Activated gamma-delta T cell treated with anti-CD3 and anti-CD28 coated beads, Interleukin-2, amount 50 U/mL, for 16 hours (primary cell): ENCODE measurements at regions not wholly inside any gene's neighbourhood (a gene's known extent, or its start where the extent isn't known, plus 50 kb on each side); places are given as distances from the start of the nearest gene placed in this dataset.
"Not testable (repeated sequence)": the region's sequence is repeated elsewhere in the genome, so short reads cannot be mapped to it uniquely, and the experiment has no call there.

Source experiments
- DNase-seq: peaks from one replicate; pipeline ENCODE4 v3.0.0-alpha.2; 2020; ENCODE audit warnings: low read depth

DNA sequence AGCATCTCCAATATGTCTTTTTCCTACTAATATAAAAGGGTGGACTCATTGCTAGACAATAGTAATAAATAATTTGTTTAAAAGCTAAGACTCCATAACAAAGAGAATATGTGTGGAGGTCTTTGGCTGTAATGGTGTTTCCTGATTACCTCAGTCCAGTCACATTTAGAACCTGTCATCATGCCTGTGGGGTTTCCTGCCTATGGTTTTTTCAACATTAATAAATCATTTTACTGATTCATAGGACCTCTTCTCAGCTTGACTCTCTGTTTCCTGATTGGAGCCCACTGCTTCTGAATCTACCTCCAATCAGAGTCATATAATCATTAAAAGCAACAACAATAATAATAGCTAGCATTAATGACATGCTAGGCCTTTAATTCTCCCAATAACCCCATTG lies 52.4 kb upstream of the GNAI1 start:
- DNase-seq = no peak

DNA sequence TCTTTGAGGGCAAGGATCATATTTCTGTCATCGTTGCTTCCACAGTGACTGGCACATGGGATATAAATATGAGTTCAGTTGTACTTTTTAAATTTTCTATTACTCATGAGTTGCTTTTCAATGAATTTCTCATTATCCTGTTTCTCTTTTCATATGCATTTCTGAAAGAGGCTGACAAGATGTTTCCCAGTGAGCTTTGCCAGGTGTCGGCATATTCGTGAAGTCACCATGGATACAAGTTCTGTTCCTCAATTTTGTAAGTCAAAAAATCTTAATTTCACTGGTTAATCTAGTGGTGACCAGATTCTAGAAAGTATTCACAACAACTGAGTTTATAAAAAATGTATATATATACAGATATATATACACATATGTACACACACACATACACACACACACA lies 55.7 kb upstream of the GNAI1 start:
- DNase-seq = no peak

- no peak for DNase-seq
Measured at GRCh38 chr7:80078159-80078731, 56.4 kb upstream of the GNAI1 start.

DNA sequence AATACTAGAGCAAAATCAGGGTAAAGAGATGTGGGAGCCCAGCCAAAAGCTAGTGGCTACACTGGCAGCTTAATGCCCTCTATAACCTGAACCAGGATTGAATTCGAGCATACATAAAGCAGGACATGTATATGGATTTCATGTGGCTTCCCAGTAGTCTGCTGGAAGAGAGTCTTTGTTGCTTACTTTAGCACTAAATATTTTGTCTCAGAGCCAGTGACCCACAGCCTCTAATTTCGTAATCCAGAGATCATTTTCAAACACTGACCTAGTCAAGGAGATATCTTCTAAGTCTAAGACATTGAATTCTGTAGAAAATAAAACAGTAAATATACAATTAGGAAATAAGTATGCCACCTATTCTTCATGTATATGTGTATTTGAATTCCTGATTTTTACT lies 64.2 kb upstream of the GNAI1 start:
- DNase-seq = no peak

DNA sequence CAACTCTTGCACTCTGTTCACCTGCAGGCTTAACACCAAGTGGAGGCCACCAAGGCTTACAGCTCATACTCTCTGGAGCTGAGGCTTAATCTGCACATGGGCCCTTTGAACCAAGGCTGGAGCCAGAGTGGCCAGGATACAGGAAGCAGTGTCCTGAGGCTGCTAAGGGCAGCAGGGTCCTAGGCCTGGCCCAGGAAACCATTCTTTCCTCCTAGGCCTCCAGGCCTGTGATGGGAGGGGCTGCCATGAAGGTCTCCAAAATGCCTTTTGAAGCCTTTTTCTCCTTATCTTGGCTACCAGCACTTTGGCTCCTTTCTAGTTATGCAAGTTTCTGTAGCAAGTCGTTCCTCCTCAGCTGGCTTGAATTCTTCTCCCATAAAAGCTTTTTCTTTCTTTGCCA lies 68.0 kb upstream of the GNAI1 start:
- no peak for DNase-seq

- no peak for DNase-seq
Measured at GRCh38 chr7:80063834-80064233, 70.8 kb upstream of the GNAI1 start.

DNA sequence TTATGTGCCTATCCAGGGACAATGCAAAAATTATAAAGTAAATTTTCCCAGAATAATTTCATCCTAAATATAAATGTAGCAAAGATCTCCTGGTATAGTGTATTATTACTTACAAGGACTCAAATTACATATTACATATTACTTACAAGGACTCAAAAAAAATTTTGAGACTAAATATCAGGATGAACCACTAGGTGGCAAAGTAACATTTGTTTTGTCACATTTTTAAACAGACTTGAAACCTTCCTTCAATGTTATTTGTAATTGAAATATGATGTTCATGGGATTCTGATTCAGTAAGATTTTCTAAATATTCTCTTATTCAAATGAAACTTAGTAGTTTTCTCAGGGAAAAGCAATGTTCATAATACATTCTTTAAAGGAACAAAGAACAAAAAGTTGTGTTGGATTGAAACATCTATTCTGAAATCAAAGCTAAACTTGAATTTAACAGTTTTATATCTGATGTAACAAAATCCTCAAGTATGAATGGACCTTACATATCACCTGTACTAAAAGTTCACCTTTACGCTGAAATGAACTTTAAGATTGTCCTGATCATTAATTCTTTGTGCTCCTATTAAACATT lies 74.3 kb upstream of the GNAI1 start:
- DNase-seq = no peak

DNA sequence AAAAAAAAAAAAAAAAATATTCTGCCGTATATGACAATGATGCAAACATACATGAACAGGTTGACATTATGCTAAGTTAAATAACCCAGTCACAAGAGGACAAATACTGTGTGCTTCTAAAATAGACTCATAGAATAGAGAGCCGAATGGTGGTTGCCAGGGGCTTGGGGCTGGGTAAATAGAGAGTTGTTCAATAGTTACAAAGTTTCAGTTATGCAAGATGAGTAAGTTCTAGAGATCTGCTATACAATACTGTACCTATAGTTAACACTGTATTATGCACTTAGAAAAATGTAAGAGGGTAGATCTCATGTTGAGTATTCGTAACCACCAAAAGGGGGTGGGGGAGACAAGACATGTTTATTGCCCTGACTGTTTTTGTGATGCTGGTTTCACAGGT lies 77.1 kb upstream of the GNAI1 start:
- no peak for DNase-seq

DNA sequence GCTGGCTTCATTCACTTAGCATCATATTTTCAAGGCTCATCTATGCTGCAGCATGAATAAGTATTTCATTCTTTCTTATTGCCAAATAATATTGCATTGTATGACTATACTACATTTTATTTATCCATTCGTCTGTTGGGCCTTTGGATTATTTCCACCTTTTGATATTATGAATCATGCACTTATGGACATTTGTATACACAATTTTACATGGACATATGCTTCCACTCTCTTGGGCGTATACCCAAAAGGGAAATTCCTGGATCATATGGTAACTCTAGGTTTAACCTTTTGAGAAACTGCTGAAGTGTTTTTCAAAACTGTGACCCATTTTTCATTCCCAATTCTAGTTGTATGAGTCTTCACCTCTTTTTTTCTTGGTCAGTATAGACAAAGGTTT lies 80.3 kb upstream of the GNAI1 start:
- DNase-seq = no peak

GRCh38 chr7:80053124-80053523 lies 81.5 kb upstream of the GNAI1 start:
- DNase-seq = no peak

DNA sequence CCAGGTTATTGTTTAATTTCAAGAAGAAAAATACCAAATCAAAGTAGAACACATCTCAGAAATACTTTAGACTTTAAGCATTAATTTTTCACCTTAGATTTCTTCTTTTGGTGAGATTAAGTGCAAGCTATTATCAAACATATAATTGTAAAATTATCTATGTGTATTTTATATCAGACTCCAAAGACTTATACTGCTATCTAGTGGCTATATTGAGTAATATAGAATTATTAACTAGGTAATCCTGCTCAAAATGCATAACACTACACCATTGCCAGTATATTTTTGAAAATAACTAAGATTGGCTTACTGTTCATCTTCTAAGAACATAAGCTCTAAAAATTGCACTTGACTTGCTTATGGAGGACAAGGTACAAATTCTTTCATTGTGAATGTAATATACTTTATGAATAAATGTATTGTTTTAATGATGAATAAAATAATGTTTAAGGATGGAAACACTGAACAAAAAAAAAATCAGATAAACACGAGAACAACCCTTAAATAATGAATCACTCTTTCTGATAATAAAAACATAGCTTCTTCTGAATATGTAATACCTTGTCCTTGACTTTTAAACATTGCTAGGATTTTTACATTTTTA lies 86.7 kb upstream of the GNAI1 start:
- no peak for DNase-seq

DNA sequence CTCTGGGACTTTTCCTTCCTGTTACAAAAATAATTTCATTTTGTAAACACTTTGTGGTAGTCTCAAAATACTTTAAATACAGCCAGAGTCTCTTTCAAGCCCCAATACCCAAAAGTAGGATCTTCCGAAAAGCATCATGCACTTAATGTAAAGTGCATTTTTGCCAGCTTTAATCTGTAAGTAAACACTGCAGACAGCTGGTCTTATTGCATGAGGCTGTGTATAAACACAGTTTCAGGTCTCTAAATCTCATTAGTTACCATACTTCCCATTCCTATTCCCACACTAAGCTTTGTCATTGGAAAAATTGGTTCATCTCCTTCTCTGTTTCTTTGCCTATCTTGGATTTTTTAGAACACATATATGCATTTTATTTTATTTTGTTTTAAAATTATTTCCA lies 87.6 kb upstream of the GNAI1 start:
- no peak for DNase-seq

DNA sequence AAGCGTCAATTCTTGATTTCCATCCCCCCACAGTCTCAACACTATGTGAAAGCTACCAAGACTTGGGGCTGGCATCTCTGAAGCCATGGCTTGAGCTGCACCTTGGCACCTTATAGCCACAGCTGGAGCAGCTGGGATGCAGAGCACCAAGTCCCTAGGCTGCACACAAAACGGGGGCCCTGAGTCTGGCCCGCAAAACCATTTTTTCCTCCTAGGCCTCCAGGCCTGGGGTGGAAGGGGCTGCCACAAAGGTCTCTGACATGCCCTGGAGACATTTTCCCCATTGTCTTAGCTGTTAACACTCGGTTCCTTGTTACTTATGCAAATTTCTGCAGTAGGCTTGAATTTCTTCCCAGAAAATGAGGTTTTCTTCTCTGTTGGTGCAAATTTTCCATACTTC lies 89.8 kb upstream of the GNAI1 start:
- no peak for DNase-seq

GRCh38 chr7:80040752-80041151 lies 93.9 kb upstream of the GNAI1 start:
- no peak for DNase-seq

- DNase-seq = no peak
Measured at GRCh38 chr7:80040335-80040734, 94.3 kb upstream of the GNAI1 start.

- no peak for DNase-seq
Measured at GRCh38 chr7:80039251-80039884, 95.3 kb upstream of the GNAI1 start.

DNA sequence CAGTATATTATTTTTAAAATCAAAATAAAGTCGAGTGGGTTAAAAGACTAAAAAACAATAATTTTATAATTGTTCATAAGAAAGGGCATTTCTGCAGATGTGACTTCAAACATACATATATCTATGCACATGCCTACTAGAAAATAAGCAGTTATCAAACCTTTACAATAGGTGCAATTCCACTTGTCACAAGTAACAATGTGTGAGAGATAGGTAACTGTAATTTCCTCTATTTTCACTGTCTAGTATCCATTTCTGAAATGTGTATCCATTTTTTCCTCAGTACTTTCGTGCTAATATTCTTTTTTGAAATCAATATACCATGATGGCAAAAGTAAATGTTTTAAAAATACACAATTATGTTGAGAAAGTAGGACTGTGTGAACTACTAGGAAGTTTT lies 96.9 kb upstream of the GNAI1 start:
- no peak for DNase-seq

GRCh38 chr7:80036107-80036506 lies 98.5 kb upstream of the GNAI1 start:
- no peak for DNase-seq

GRCh38 chr7:80028717-80029116 lies 105.9 kb upstream of the GNAI1 start:
- DNase-seq = no peak

- no peak for DNase-seq
Measured at GRCh38 chr7:80027611-80028173, 106.9 kb upstream of the GNAI1 start.

DNA sequence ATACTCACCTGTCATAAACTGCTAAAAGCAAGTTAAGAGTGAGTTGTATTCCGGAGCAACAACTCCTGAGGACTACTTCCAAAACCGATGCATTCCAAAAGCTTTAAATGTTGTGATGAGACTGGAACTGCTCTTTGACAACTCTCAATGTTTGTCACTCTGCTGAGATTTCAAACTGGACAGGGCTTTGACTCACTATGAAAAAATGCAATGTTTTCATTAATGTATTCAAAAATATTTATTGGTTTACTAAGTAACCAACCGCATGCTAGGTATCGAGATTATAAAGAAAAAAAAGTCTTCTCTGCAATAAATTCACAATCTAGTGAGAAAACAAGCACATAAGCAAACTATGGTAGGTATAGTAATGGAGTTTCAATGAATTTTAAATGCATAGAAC lies 107.9 kb upstream of the GNAI1 start:
- no peak for DNase-seq

GRCh38 chr7:80020277-80020676 lies 114.4 kb upstream of the GNAI1 start:
- not testable (repeated sequence) for DNase-seq

- not testable (repeated sequence) for DNase-seq
Measured at GRCh38 chr7:80019809-80020207, 114.8 kb upstream of the GNAI1 start.
